Heart left ventricle (tissue), 13 donors: ENCODE measurements at regions not wholly inside any gene's neighbourhood (a gene's known extent, or its start where the extent isn't known, plus 50 kb on each side); places are given as distances from the start of the nearest gene placed in this dataset.

ENCODE experiments used
- CTCF ChIP-seq, 12 donors: fragments of 200-600 bp; sonication (generic) in 4 of 12; IDR thresholded peaks; one replicate each; pipeline versions ENCODE4 v1.5.0 to v1.8.0; 2018 to 2022; ENCODE audit warnings: antibody characterized with exemption in 12 of 12, mild to moderate bottlenecking in 5 of 12
- POLR2A ChIP-seq, 2 donors: fragments of 450-650 bp; IDR thresholded peaks; one replicate each; pipeline ENCODE4 v1.6.1; 2017; ENCODE audit warnings: antibody characterized with exemption in 2 of 2, mild to moderate bottlenecking in 2 of 2, moderate library complexity in 2 of 2
- donor health status: ischemic (EF 13 %, LVEDD 7.1; RV severe dilation, severe dysfunction).
- donor health status: DM: no; HTN: yes; CAD: no.
- donor health status: DM: no; HTN: no; CAD: no.
- donor health status: ischemic (EF 25% LVEDD 6.9; RV normal size, moderate dysfunction).
- donor health status: ischemic (EF 25% LVEDD 5.7; RV mildly dilated, moderate dysfunction).
- donor health status: ischemic (EF 35%, LVEDD 5.7; RV mildly dilated, moderate dysfunction).
- donor health status: nonischemic (EF 11% LVEDD 7.7; RV severe dilation, severe dysfunction).
- donor health status: DM: yes; HTN: yes; CAD: no.
- donor health status: PGD.
- donor health status: ischemic (EF 29% LVEDD 5.4; RV normal size, mild dysfunction).
- donor health status: nonischemic (EF 23%, LVEDD 6.1; RV moderate dilation, normal function).

- no peak for TF ChIP-seq CTCF (IDR thresholded peaks at IDR 0.05)
- no peak for TF ChIP-seq POLR2A (IDR thresholded peaks at IDR 0.05)
Measured at GRCh38 chr2:121102941-121103340, 182.1 kb downstream of the TFCP2L1 start.
